ENCODE measurements at regions not wholly inside any gene's neighbourhood (a gene's known extent, or its start where the extent isn't known, plus 50 kb on each side); places are given as distances from the start of the nearest gene placed in this dataset.

- Histone ChIP-seq H3K4me3 (no peak overlapping the region), H3K27me3 (replicated peaks; ENCODE audit: insufficient read depth) (no peaks in the 10 kb centered on the region), H3K27ac (no peak overlapping the region), H3K9me3 (no peaks in the 10 kb centered on the region), H3K4me1 (ENCODE audit: control insufficient read depth in 1 of 2, low read depth in 2 of 2) (no peaks in the 10 kb centered on the region), H3K36me3 (no peaks in the 10 kb centered on the region)
- no peak for TF ChIP-seq CTCF (IDR thresholded peaks at IDR 0.05)
- ATAC-seq (ENCODE audit: insufficient number of reproducible peaks, low FRiP score, low read depth) (no peak), DNase-seq (ENCODE audit: low spot score) (no peak)
Measured at GRCh38 chr1:72620453-72620852, 338.1 kb upstream of the NEGR1 start.

- no peaks in the 10 kb centered on the region for H3K27me3 ChIP-seq (replicated peaks; ENCODE audit: insufficient read depth)
- no peaks in the 10 kb centered on the region for H3K9me3 ChIP-seq
- no peak for TF ChIP-seq CTCF (IDR thresholded peaks at IDR 0.05)
- no peaks in the 10 kb centered on the region for H3K36me3 ChIP-seq
- H3K4me1 ChIP-seq (ENCODE audit: control insufficient read depth in 1 of 2, low read depth in 2 of 2) = no peaks in the 10 kb centered on the region
- ATAC-seq (ENCODE audit: insufficient number of reproducible peaks, low FRiP score, low read depth) (no peak), DNase-seq (ENCODE audit: low spot score) (no peak)
- H3K27ac ChIP-seq = no peak overlapping the region
- no peak overlapping the region for H3K4me3 ChIP-seq
Measured at GRCh38 chr1:72606216-72606810, 324.0 kb upstream of the NEGR1 start.

- DNase-seq (ENCODE audit: low spot score) (no peak), ATAC-seq (ENCODE audit: insufficient number of reproducible peaks, low FRiP score, low read depth) (no peak)
- Histone ChIP-seq H3K27me3 (replicated peaks; ENCODE audit: insufficient read depth) (no peaks in the 10 kb centered on the region), H3K9me3 (no peaks in the 10 kb centered on the region), H3K4me1 (ENCODE audit: control insufficient read depth in 1 of 2, low read depth in 2 of 2) (no peaks in the 10 kb centered on the region), H3K36me3 (no peaks in the 10 kb centered on the region), H3K27ac (no peak overlapping the region), H3K4me3 (no peak overlapping the region)
- no peak for TF ChIP-seq CTCF (IDR thresholded peaks at IDR 0.05)
Measured at GRCh38 chr1:72601035-72601674, 318.8 kb upstream of the NEGR1 start.

GRCh38 chr1:72586023-72586685 is 303.8 kb upstream of the NEGR1 start:
- H3K9me3 ChIP-seq = no peaks in the 10 kb centered on the region
- H3K27ac ChIP-seq = no peak overlapping the region
- H3K4me3 ChIP-seq = no peak overlapping the region
- TF ChIP-seq CTCF (IDR thresholded peaks at IDR 0.05) = no peak
- DNase-seq (ENCODE audit: low spot score) (no peak), ATAC-seq (ENCODE audit: insufficient number of reproducible peaks, low FRiP score, low read depth) (no peak)
- H3K27me3 ChIP-seq (replicated peaks; ENCODE audit: insufficient read depth) = no peaks in the 10 kb centered on the region
- H3K36me3 ChIP-seq = no peaks in the 10 kb centered on the region
- H3K4me1 ChIP-seq (ENCODE audit: control insufficient read depth in 1 of 2, low read depth in 2 of 2) = no peaks in the 10 kb centered on the region

- TF ChIP-seq CTCF (IDR thresholded peaks at IDR 0.05) = no peak
- Histone ChIP-seq H3K27ac (no peak overlapping the region), H3K4me1 (ENCODE audit: control insufficient read depth in 1 of 2, low read depth in 2 of 2) (no peaks in the 10 kb centered on the region), H3K4me3 (no peak overlapping the region), H3K36me3 (no peaks in the 10 kb centered on the region), H3K27me3 (replicated peaks; ENCODE audit: insufficient read depth) (no peaks in the 10 kb centered on the region), H3K9me3 (no peaks in the 10 kb centered on the region)
- DNase-seq (ENCODE audit: low spot score) = no peak
- no peak for ATAC-seq (ENCODE audit: insufficient number of reproducible peaks, low FRiP score, low read depth)
Measured at GRCh38 chr1:72579629-72580028, 297.3 kb upstream of the NEGR1 start.

Measured in thoracic aorta (tissue), 2 donors.